GM19238 (cell line): ENCODE measurements at regions not wholly inside any gene's neighbourhood (a gene's known extent, or its start where the extent isn't known, plus 50 kb on each side); places are given as distances from the start of the nearest gene placed in this dataset.

Source experiments
- DNase-seq: peaks from one replicate; pipeline ENCODE4 v3.0.0; 2011; ENCODE audit warnings: low spot score; ENCODE audit not compliant: insufficient read length

GRCh38 chr18:46343931-46344372 is 239.8 kb downstream of the HAUS1 start:
- DNase-seq: peak; percentile 64

GRCh38 chr18:46344416-46345180 is 240.4 kb downstream of the HAUS1 start:
- no peak for DNase-seq

GRCh38 chr18:46345181-46345465 is 240.9 kb downstream of the HAUS1 start:
- no peak for DNase-seq

- no peak for DNase-seq
Measured at GRCh38 chr18:46346213-46346612, 242.0 kb downstream of the HAUS1 start.

GRCh38 chr18:46346896-46347630 is 242.9 kb downstream of the HAUS1 start:
- DNase-seq: no peak

- DNase-seq: no peak
Measured at GRCh38 chr18:46350598-46351159, 246.5 kb downstream of the HAUS1 start.

GRCh38 chr18:46352520-46353250 is 248.5 kb downstream of the HAUS1 start:
- DNase-seq: no peak

GRCh38 chr18:46353460-46353859 is 249.3 kb downstream of the HAUS1 start:
- DNase-seq: no peak

GRCh38 chr18:46356278-46357033 is 252.3 kb downstream of the HAUS1 start:
- DNase-seq: no peak

- DNase-seq: no peak
Measured at GRCh38 chr18:46360102-46360699, 256.0 kb downstream of the HAUS1 start.

- no peak for DNase-seq
Measured at GRCh38 chr18:46360866-46361265, 256.7 kb downstream of the HAUS1 start.

- DNase-seq: no peak
Measured at GRCh38 chr18:46362533-46362932, 258.3 kb downstream of the HAUS1 start.

- DNase-seq: no peak
Measured at GRCh38 chr18:46364048-46364447, 259.9 kb downstream of the HAUS1 start.

- no peak for DNase-seq
Measured at GRCh38 chr18:46366201-46366600, 262.0 kb downstream of the HAUS1 start.

- no peak for DNase-seq
Measured at GRCh38 chr18:46366751-46367376, 262.7 kb downstream of the HAUS1 start.

GRCh38 chr18:46369323-46369722 is 265.1 kb downstream of the HAUS1 start:
- DNase-seq: no peak

- no peak for DNase-seq
Measured at GRCh38 chr18:46370898-46371297, 266.7 kb downstream of the HAUS1 start.

GRCh38 chr18:46372670-46373069 is 268.5 kb downstream of the HAUS1 start:
- DNase-seq: no peak

GRCh38 chr18:46373131-46373530 is 268.9 kb downstream of the HAUS1 start:
- DNase-seq: no peak

- no peak for DNase-seq
Measured at GRCh38 chr18:46373791-46374190, 269.6 kb downstream of the HAUS1 start.
